ENCODE measurements at regions not wholly inside any gene's neighbourhood (a gene's known extent, or its start where the extent isn't known, plus 50 kb on each side); places are given as distances from the start of the nearest gene placed in this dataset.

- Histone ChIP-seq H3K36me3 (ENCODE audit: insufficient read depth, low read length) (no peaks in the 10 kb centered on the region), H2AFZ (ENCODE audit: low read depth, low read length) (no peak overlapping the region), H3K9me3 (ENCODE audit: insufficient read depth, low read depth, low read length) (no peaks in the 10 kb centered on the region), H3K79me2 (ENCODE audit: insufficient read depth, low read length) (no peaks in the 10 kb centered on the region), H3K4me2 (ENCODE audit: low read length) (no peak overlapping the region), H3K27me3 (ENCODE audit: insufficient read depth, low read length) (peaks cover 3% of the 10 kb centered on the region), H3K4me1 (ENCODE audit: insufficient read depth, low read length) (no peaks in the 10 kb centered on the region), H3K27ac (ENCODE audit: low read depth, low read length) (no peak overlapping the region), H3K4me3 (ENCODE audit: insufficient read depth, low read depth, low read length) (no peak overlapping the region), H3K9ac (ENCODE audit: low read length) (no peak overlapping the region), H4K20me1 (ENCODE audit: insufficient read depth, low read length) (no peaks in the 10 kb centered on the region)
- Mint-ChIP-seq H3K27me3 (ENCODE audit: low read depth, unreplicated experiment) (peaks cover 21% of the 10 kb centered on the region), H3K9me3 (ENCODE audit: unreplicated experiment) (no peaks in the 10 kb centered on the region), H3K4me3 (ENCODE audit: unreplicated experiment) (no peak overlapping the region), H3K27ac (ENCODE audit: unreplicated experiment) (no peak overlapping the region), H3K36me3 (ENCODE audit: low read depth, unreplicated experiment) (no peaks in the 10 kb centered on the region), H3K4me1 (ENCODE audit: low read depth, unreplicated experiment) (no peaks in the 10 kb centered on the region)
- no peak for DNase-seq (ENCODE audit: low read depth)
- FAIRE-seq: no peak
- TF ChIP-seq CTCF (IDR thresholded peaks at IDR 0.05; ENCODE audit: insufficient read depth, low read depth, low read length) (no peak), EZH2 (IDR thresholded peaks at IDR 0.05; ENCODE audit: insufficient read depth, low read length) (no peak)
Observed at GRCh38 chr4:25525896-25526295, 129.8 kb upstream of the SLC34A2 start.

DNA sequence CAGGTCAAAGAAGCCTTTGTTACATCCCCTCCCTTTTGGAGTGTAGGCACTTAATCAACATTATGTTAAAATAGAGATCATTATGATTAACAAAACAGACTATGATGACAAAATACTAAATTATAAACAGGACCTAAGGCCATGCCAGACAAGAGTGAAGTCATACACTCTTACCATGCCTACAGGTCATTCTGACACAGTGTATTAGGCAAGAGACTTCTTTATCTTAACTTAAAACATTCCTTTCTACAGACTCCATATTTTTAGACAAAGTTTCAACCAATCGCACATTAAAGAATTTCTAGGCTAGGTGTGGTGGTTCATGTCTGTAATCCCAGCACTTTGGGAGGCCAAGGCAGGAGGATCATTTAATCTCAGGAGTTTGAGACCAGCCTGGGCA lies 128.6 kb upstream of the SLC34A2 start:
- peaks cover 16% of the 10 kb centered on the region for H3K27me3 Mint-ChIP-seq (ENCODE audit: low read depth, unreplicated experiment)
- Histone ChIP-seq H3K9me3 (ENCODE audit: insufficient read depth, low read depth, low read length) (no peaks in the 10 kb centered on the region), H4K20me1 (ENCODE audit: insufficient read depth, low read length) (no peaks in the 10 kb centered on the region), H3K27me3 (ENCODE audit: insufficient read depth, low read length) (peaks cover 3% of the 10 kb centered on the region), H2AFZ (ENCODE audit: low read depth, low read length) (no peak overlapping the region), H3K4me1 (ENCODE audit: insufficient read depth, low read length) (no peaks in the 10 kb centered on the region), H3K36me3 (ENCODE audit: insufficient read depth, low read length) (no peaks in the 10 kb centered on the region), H3K4me3 (ENCODE audit: insufficient read depth, low read depth, low read length) (no peak overlapping the region), H3K79me2 (ENCODE audit: insufficient read depth, low read length) (no peaks in the 10 kb centered on the region), H3K4me2 (ENCODE audit: low read length) (no peak overlapping the region), H3K9ac (ENCODE audit: low read length) (no peak overlapping the region), H3K27ac (ENCODE audit: low read depth, low read length) (no peak overlapping the region)
- no peaks in the 10 kb centered on the region for H3K36me3 Mint-ChIP-seq (ENCODE audit: low read depth, unreplicated experiment)
- no peak for DNase-seq (ENCODE audit: low read depth)
- no peak overlapping the region for H3K27ac Mint-ChIP-seq (ENCODE audit: unreplicated experiment)
- no peaks in the 10 kb centered on the region for H3K4me1 Mint-ChIP-seq (ENCODE audit: low read depth, unreplicated experiment)
- TF ChIP-seq CTCF (IDR thresholded peaks at IDR 0.05; ENCODE audit: insufficient read depth, low read depth, low read length) (no peak), EZH2 (IDR thresholded peaks at IDR 0.05; ENCODE audit: insufficient read depth, low read length) (no peak)
- H3K9me3 Mint-ChIP-seq (ENCODE audit: unreplicated experiment): no peaks in the 10 kb centered on the region
- no peak overlapping the region for H3K4me3 Mint-ChIP-seq (ENCODE audit: unreplicated experiment)
- no peak for FAIRE-seq

DNA sequence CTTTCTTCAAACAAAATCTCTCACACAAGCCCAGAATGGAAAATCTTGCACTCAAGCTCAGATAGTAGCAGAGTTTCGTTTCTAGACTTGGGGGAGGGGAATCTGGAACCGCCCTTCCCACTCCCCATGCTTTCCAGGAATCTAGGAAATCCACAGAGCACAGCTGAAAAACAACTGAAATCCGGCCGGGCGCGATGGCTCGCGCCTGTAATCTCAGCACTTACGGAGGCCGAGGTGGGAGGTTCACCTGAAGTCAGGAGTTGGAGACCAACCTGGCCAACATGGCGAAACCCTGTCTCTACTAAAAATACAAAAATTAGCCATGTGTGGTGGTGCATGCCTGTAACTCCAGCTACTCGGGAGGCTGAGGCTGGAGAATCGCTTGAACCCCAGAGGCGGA lies 127.3 kb upstream of the SLC34A2 start:
- Histone ChIP-seq H3K4me2 (ENCODE audit: low read length) (no peak overlapping the region), H3K9ac (ENCODE audit: low read length) (no peak overlapping the region), H3K36me3 (ENCODE audit: insufficient read depth, low read length) (no peaks in the 10 kb centered on the region), H4K20me1 (ENCODE audit: insufficient read depth, low read length) (no peaks in the 10 kb centered on the region), H3K27ac (ENCODE audit: low read depth, low read length) (no peak overlapping the region), H3K27me3 (ENCODE audit: insufficient read depth, low read length) (peaks cover 3% of the 10 kb centered on the region), H3K4me1 (ENCODE audit: insufficient read depth, low read length) (no peaks in the 10 kb centered on the region), H3K9me3 (ENCODE audit: insufficient read depth, low read depth, low read length) (no peaks in the 10 kb centered on the region), H3K4me3 (ENCODE audit: insufficient read depth, low read depth, low read length) (no peak overlapping the region), H3K79me2 (ENCODE audit: insufficient read depth, low read length) (no peaks in the 10 kb centered on the region), H2AFZ (ENCODE audit: low read depth, low read length) (no peak overlapping the region)
- FAIRE-seq (no peak), DNase-seq (ENCODE audit: low read depth) (no peak)
- Mint-ChIP-seq H3K9me3 (ENCODE audit: unreplicated experiment) (no peaks in the 10 kb centered on the region), H3K4me1 (ENCODE audit: low read depth, unreplicated experiment) (no peaks in the 10 kb centered on the region), H3K27me3 (ENCODE audit: low read depth, unreplicated experiment) (peaks cover 9% of the 10 kb centered on the region), H3K36me3 (ENCODE audit: low read depth, unreplicated experiment) (no peaks in the 10 kb centered on the region), H3K27ac (ENCODE audit: unreplicated experiment) (no peak overlapping the region), H3K4me3 (ENCODE audit: unreplicated experiment) (no peak overlapping the region)
- TF ChIP-seq CTCF (IDR thresholded peaks at IDR 0.05; ENCODE audit: insufficient read depth, low read depth, low read length): no peak
- no peak for TF ChIP-seq EZH2 (IDR thresholded peaks at IDR 0.05; ENCODE audit: insufficient read depth, low read length)

Data from astrocyte (in vitro differentiated cells and primary cell).